HCT116 (cell line): ENCODE measurements at regions not wholly inside any gene's neighbourhood (a gene's known extent, or its start where the extent isn't known, plus 50 kb on each side); places are given as distances from the start of the nearest gene placed in this dataset.

ENCODE experiments used
- ATAC-seq: fragments of 200-7000 bp; cut with Tn5 transposase; 2 replicates; pipeline ENCODE4 v1.9.1; 2020; ENCODE audit warnings: mild to moderate bottlenecking, moderate library complexity
- BruUV-seq: library from RNA; stranded (reverse); fragments of 400-500 nt; replicated peaks from 2 replicates; lab custom pipeline; 2021; lab: Mats Ljungman, UMichigan
- CTCF ChIA-PET: fragments of 300-600 bp; sonication (Branson Sonifier 250); formaldehyde crosslinking; loops from one replicate; lab custom pipeline; 2021; ENCODE audit warnings: antibody characterized with exemption; lab: Charles Lee
- POLR2A ChIA-PET: fragments of 300-600, 350-600 bp; sonication (Branson Sonifier 250); formaldehyde crosslinking; loops from one replicate; lab custom pipeline; 2021; ENCODE audit warnings: antibody characterized with exemption; lab: Charles Lee
- RAD21 ChIA-PET, 2 experiments: fragments of 300-600 bp; sonication (Branson Sonifier 250); formaldehyde crosslinking; loops; one replicate each; lab custom pipeline; 2023; ENCODE audit warnings: low total read pairs in 2 of 2; ENCODE audit not compliant: uncharacterized antibody in 2 of 2, unreplicated experiment in 2 of 2, low non-redundant PET in 1 of 2; lab: Charles Lee
- DNase-seq: peaks from one replicate; pipeline ENCODE4 v3.0.0-alpha.2; 2010; ENCODE audit warnings: low read depth, low spot score
- H2AFZ ChIP-seq: fragments of 200-600 bp; shearing (Covaris generic), sonication (generic); 2 replicates; pipeline ENCODE4 v1.6.1; 2017; ENCODE audit warnings: low read depth, mixed run types, mixed read lengths, antibody characterized with exemption, low read length; ENCODE audit not compliant: poor library complexity, severe bottlenecking
- H3K27ac ChIP-seq: 2 replicates; pipeline ENCODE4 v1.5.1; 2012; ENCODE audit warnings: low read depth, low read length
- H3K27me3 ChIP-seq: fragments of 200-600 bp; sonication (generic); 2 replicates; pipeline ENCODE4 v1.6.1; 2016; ENCODE audit warnings: mixed run types, low read length, mixed read lengths; ENCODE audit not compliant: insufficient read depth
- H3K36me3 ChIP-seq, 2 experiments: fragments of 200-500 bp in 1 of 2; fragments of 200-600 bp in 1 of 2; sonication (Bioruptor generic) in 1 of 2; sonication (generic) in 1 of 2; 2 replicates each; pipeline versions ENCODE4 v1.5.1 to v1.6.1; 2014 to 2016; ENCODE audit warnings: low read length in 2 of 2, inconsistent platforms in 1 of 2, mixed read lengths in 1 of 2, mixed run types in 1 of 2; ENCODE audit not compliant: insufficient read depth in 2 of 2, control insufficient read depth in 1 of 2
- H3K4me1 ChIP-seq, 2 experiments: fragments of 200-600 bp in 1 of 2; sonication (generic) in 1 of 2; 2 replicates each; pipeline versions ENCODE4 v1.5.1 to v1.6.1; 2012 to 2017; ENCODE audit warnings: low read length in 2 of 2, inconsistent platforms in 1 of 2, mild to moderate bottlenecking in 1 of 2, mixed read lengths in 1 of 2, mixed run types in 1 of 2, moderate library complexity in 1 of 2; ENCODE audit not compliant: insufficient read depth in 2 of 2, control insufficient read depth in 1 of 2
- H3K4me2 ChIP-seq: fragments of 200-600 bp; sonication (generic); 2 replicates; pipeline ENCODE4 v1.6.1; 2017; ENCODE audit warnings: mixed run types, low read length, mixed read lengths
- H3K4me3 ChIP-seq, 2 experiments: fragments of 200-600 bp in 1 of 2; sonication (generic) in 1 of 2; replicated peaks in 1 of 2; 2 replicates each; pipeline ENCODE4 v1.5.1; 2011 to 2016; ENCODE audit warnings: low read length in 2 of 2, control low read depth in 1 of 2, low read depth in 1 of 2, mild to moderate bottlenecking in 1 of 2, mixed read lengths in 1 of 2, mixed run types in 1 of 2
- H3K79me2 ChIP-seq: fragments of 200-600 bp; sonication (generic); 2 replicates; pipeline ENCODE4 v1.6.1; 2017; ENCODE audit warnings: mild to moderate bottlenecking, mixed run types, low read length, moderate library complexity, mixed read lengths; ENCODE audit not compliant: insufficient read depth
- H3K9ac ChIP-seq: fragments of 200-600 bp; sonication (generic); 2 replicates; pipeline ENCODE4 v1.6.1; 2016; ENCODE audit warnings: low read length, mixed read lengths
- H3K9me2 ChIP-seq: fragments of 200-600 bp; sonication (generic), shearing (Covaris generic); 2 replicates; pipeline ENCODE4 v1.6.1; 2017; ENCODE audit warnings: mixed run types, mild to moderate bottlenecking, moderate library complexity; ENCODE audit not compliant: insufficient read depth
- H3K9me3 ChIP-seq, 2 experiments: fragments of 200-500 bp in 1 of 2; fragments of 200-600 bp in 1 of 2; sonication (Bioruptor generic) in 1 of 2; sonication (generic) in 1 of 2; 2 replicates each; pipeline ENCODE4 v1.6.1; 2014 to 2017; ENCODE audit warnings: low read length in 2 of 2, mixed read lengths in 2 of 2, inconsistent platforms in 1 of 2, low read depth in 1 of 2, mild to moderate bottlenecking in 1 of 2, mixed run types in 1 of 2, moderate library complexity in 1 of 2; ENCODE audit not compliant: control insufficient read depth in 1 of 2, insufficient read depth in 1 of 2
- H4K20me1 ChIP-seq: fragments of 200-600 bp; sonication (generic), shearing (Covaris generic); 2 replicates; pipeline ENCODE4 v1.6.1; 2017; ENCODE audit warnings: mixed run types, mild to moderate bottlenecking, moderate library complexity; ENCODE audit not compliant: insufficient read depth
- CBX3 ChIP-seq: IDR thresholded peaks from 2 replicates; pipeline ENCODE4 v1.6.1; 2012; ENCODE audit warnings: low read depth
- CEBPB ChIP-seq: IDR thresholded peaks from 2 replicates; pipeline ENCODE4 v1.6.1; 2012; ENCODE audit warnings: low read depth
- EGR1 ChIP-seq: IDR thresholded peaks from 2 replicates; pipeline ENCODE4 v1.6.1; 2012; ENCODE audit warnings: low read depth
- EZH2phosphoT487 ChIP-seq: fragments of 200-600 bp; IDR thresholded peaks from 2 replicates; pipeline ENCODE4 v1.6.1; 2018; ENCODE audit warnings: antibody characterized with exemption, borderline replicate concordance
- JUND ChIP-seq: IDR thresholded peaks from 2 replicates; pipeline ENCODE4 v1.6.1; 2012
- POLR2A ChIP-seq: IDR thresholded peaks from 2 replicates; pipeline ENCODE4 v1.7.0; 2011; ENCODE audit warnings: borderline replicate concordance; ENCODE audit not compliant: insufficient read depth, insufficient read length; ENCODE audit errors: extremely low read depth
- RAD21 ChIP-seq: IDR thresholded peaks from 2 replicates; pipeline ENCODE4 v1.6.1; 2012; ENCODE audit warnings: low read depth, mild to moderate bottlenecking
- SIN3A ChIP-seq: IDR thresholded peaks from 2 replicates; pipeline ENCODE4 v1.6.1; 2012; ENCODE audit warnings: low read depth
- SRF ChIP-seq: IDR thresholded peaks from 2 replicates; pipeline ENCODE4 v1.6.1; 2012; ENCODE audit warnings: low read depth
- ZFX ChIP-seq: fragments of 450-650 bp; IDR thresholded peaks from 2 replicates; pipeline ENCODE4 v1.6.1; 2017
- intact Hi-C: fragments of 100-400 bp; cut with micrococcal nuclease; formaldehyde crosslinking; loops from 2 replicates; pipeline ENCODE4 v1.10.0; 2022

DNA sequence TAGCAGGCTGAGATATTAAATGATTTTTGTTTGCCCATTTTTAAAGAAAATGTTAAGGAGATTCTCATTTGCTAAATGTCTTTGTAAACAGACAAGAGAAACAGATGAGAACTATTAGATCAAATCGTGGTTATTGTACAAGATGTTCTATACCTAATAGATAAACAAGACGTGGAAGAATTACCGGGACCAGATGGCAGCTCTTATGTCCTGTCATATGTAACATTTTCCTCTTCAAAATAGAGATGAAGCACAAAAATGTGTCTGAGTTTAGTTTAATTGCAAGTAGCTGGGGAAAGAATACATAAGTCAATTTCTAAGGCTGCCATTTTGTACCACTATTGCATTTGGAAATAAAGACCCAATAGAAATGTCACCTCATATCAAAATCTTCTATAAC, 553.7 kb downstream of the TUSC7 start:
- Histone ChIP-seq H3K79me2 (no peaks in the 10 kb centered on the region), H3K9me3 (no peaks in the 10 kb centered on the region), H2AFZ (no peak overlapping the region), H3K27ac (no peak overlapping the region), H3K36me3 (no peaks in the 10 kb centered on the region), H4K20me1 (no peaks in the 10 kb centered on the region), H3K9ac (no peak overlapping the region), H3K4me2 (no peak overlapping the region), H3K4me1 (no peaks in the 10 kb centered on the region), H3K4me3 (no peak overlapping the region), H3K9me2 (no peaks in the 10 kb centered on the region), H3K27me3 (no peaks in the 10 kb centered on the region)
- no peak for ATAC-seq
- ChIA-PET POLR2A (no interaction called here), CTCF (no interaction called here), RAD21 (no interaction called here)
- TF ChIP-seq CEBPB (no peak), RAD21 (no peak), EZH2phosphoT487 (no peak), ZFX (no peak), EGR1 (no peak), CBX3 (no peak)
- BruUV-seq = no TSS peak
- intact Hi-C loops = no loop called here
- DNase-seq = no peak

GRCh38 chr3:117263745-117264144, 554.2 kb downstream of the TUSC7 start:
- intact Hi-C loops = no loop called here
- no peak overlapping the region for H3K4me3 ChIP-seq
- no peaks in the 10 kb centered on the region for H3K27me3 ChIP-seq
- RAD21 ChIA-PET = no interaction called here
- no peak overlapping the region for H3K27ac ChIP-seq
- H3K36me3 ChIP-seq = no peaks in the 10 kb centered on the region
- H3K4me1 ChIP-seq = no peaks in the 10 kb centered on the region
- TF ChIP-seq POLR2A (no peak), EZH2phosphoT487 (no peak), SRF (no peak), JUND (no peak), SIN3A (no peak), CBX3 (no peak), ZFX (no peak)
- TF ChIP-seq, all 23 proteins: peak for 0
- H3K4me2 ChIP-seq = no peak overlapping the region
- H3K9me3 ChIP-seq = no peaks in the 10 kb centered on the region
- no TSS peak for BruUV-seq
- H3K9me2 ChIP-seq = no peaks in the 10 kb centered on the region
- ATAC-seq (no peak), DNase-seq (no peak)
- ChIA-PET POLR2A (no interaction called here), CTCF (no interaction called here)
- no peak overlapping the region for H3K9ac ChIP-seq
- no peaks in the 10 kb centered on the region for H3K79me2 ChIP-seq
- no peak overlapping the region for H2AFZ ChIP-seq
- H4K20me1 ChIP-seq = no peaks in the 10 kb centered on the region
